ENCODE measurements at regions not wholly inside any gene's neighbourhood (a gene's known extent, or its start where the extent isn't known, plus 50 kb on each side); places are given as distances from the start of the nearest gene placed in this dataset.

DNA sequence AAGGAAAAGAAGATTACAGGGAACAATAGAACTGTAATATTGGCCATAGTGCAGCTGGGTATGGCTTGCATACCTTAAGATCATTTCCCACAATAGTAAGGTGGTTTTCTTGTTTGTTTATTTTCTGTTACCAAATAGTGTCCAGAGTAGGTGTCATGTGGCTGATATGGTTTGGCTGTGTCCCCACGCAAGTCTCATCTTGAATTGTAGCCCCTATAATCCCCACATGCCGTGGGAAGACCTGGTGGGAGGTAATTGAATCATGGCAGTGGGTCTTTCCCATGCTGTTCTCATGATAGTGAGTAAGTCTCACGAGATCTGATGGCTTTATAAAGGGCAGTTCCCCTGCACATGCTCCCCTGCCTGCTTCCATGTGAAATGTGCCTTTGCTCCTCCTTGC, 190.1 kb downstream of the ICOS start:
- TF ChIP-seq, protein P1, sequence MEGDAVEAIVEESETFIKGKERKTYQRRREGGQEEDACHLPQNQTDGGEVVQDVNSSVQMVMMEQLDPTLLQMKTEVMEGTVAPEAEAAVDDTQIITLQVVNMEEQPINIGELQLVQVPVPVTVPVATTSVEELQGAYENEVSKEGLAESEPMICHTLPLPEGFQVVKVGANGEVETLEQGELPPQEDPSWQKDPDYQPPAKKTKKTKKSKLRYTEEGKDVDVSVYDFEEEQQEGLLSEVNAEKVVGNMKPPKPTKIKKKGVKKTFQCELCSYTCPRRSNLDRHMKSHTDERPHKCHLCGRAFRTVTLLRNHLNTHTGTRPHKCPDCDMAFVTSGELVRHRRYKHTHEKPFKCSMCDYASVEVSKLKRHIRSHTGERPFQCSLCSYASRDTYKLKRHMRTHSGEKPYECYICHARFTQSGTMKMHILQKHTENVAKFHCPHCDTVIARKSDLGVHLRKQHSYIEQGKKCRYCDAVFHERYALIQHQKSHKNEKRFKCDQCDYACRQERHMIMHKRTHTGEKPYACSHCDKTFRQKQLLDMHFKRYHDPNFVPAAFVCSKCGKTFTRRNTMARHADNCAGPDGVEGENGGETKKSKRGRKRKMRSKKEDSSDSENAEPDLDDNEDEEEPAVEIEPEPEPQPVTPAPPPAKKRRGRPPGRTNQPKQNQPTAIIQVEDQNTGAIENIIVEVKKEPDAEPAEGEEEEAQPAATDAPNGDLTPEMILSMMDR (optimal IDR thresholded peaks at IDR 0.05 in 1 of 3, IDR thresholded peaks at IDR 0.05 in 1 of 3, conservative IDR thresholded peaks at IDR 0.05 in 1 of 3; ENCODE audit: extremely low read depth in 1 of 3, insufficient read depth in 2 of 3, low read length in 3 of 3): no peak
- TF ChIP-seq EZH2 (IDR thresholded peaks at IDR 0.05; ENCODE audit: low read length): no peak

All from keratinocyte (primary cell).